Mesendoderm (in vitro differentiated cells): ENCODE measurements at regions not wholly inside any gene's neighbourhood (a gene's known extent, or its start where the extent isn't known, plus 50 kb on each side); places are given as distances from the start of the nearest gene placed in this dataset.
A peak's percentile ranks its signal among the peaks of the same experiment; 100 is the strongest.

Experiments used
- DNase-seq: peaks from one replicate; pipeline ENCODE4 v3.0.0; 2013
- H2AK5ac ChIP-seq: 2 replicates; pipeline ENCODE4 v1.6.1; 2013; ENCODE audit warnings: low read length, inconsistent platforms
- H2BK120ac ChIP-seq: 2 replicates; pipeline ENCODE4 v1.6.1; 2013; ENCODE audit warnings: low read depth, mild to moderate bottlenecking, low read length, moderate library complexity, mixed read lengths
- H2BK15ac ChIP-seq: replicated peaks from 2 replicates; pipeline ENCODE4 v1.6.1; 2013; ENCODE audit warnings: low read depth, mild to moderate bottlenecking, moderate library complexity
- H2BK5ac ChIP-seq: 2 replicates; pipeline ENCODE4 v1.6.1; 2013; ENCODE audit warnings: low read length, inconsistent platforms
- H3K18ac ChIP-seq: 2 replicates; pipeline ENCODE4 v1.6.1; 2013; ENCODE audit warnings: mild to moderate bottlenecking, low read length, mixed read lengths
- H3K23ac ChIP-seq: one replicate; pipeline ENCODE4 v1.6.1; 2013; ENCODE audit warnings: low read length
- H3K27ac ChIP-seq: 2 replicates; pipeline ENCODE4 v1.5.1; 2013; ENCODE audit warnings: low read depth, mild to moderate bottlenecking, inconsistent platforms, low read length, moderate library complexity
- H3K27me3 ChIP-seq: 2 replicates; pipeline ENCODE4 v1.6.1; 2013; ENCODE audit warnings: low read length, control low read depth, mild to moderate bottlenecking, inconsistent platforms; ENCODE audit not compliant: insufficient read depth, poor library complexity
- H3K36me3 ChIP-seq: 2 replicates; pipeline ENCODE4 v1.6.1; 2013; ENCODE audit warnings: low read length, inconsistent platforms; ENCODE audit not compliant: control insufficient read depth, insufficient read depth
- H3K4ac ChIP-seq: one replicate; pipeline ENCODE4 v1.6.1; 2013; ENCODE audit warnings: low read depth, mild to moderate bottlenecking, low read length, moderate library complexity
- H3K4me1 ChIP-seq: 2 replicates; pipeline ENCODE4 v1.6.1; 2013; ENCODE audit warnings: low read depth, low read length, inconsistent platforms; ENCODE audit not compliant: control insufficient read depth
- H3K4me2 ChIP-seq: 2 replicates; pipeline ENCODE4 v1.6.1; 2013; ENCODE audit warnings: low read length
- H3K4me3 ChIP-seq: 2 replicates; pipeline ENCODE4 v1.5.1; 2013; ENCODE audit warnings: mild to moderate bottlenecking, low read length
- H3K56ac ChIP-seq: one replicate; pipeline ENCODE4 v1.6.1; 2013; ENCODE audit warnings: low read length
- H3K79me1 ChIP-seq: 2 replicates; pipeline ENCODE4 v1.6.1; 2013; ENCODE audit warnings: low read length, inconsistent platforms
- H3K79me2 ChIP-seq: 2 replicates; pipeline ENCODE4 v1.6.1; 2013; ENCODE audit warnings: mild to moderate bottlenecking, low read length; ENCODE audit not compliant: control insufficient read depth, insufficient read depth
- H3K9ac ChIP-seq: 2 replicates; pipeline ENCODE4 v1.6.1; 2013; ENCODE audit warnings: low read length, inconsistent platforms
- H4K5ac ChIP-seq: one replicate; pipeline ENCODE4 v1.6.1; 2013; ENCODE audit warnings: low read length
- H4K8ac ChIP-seq: one replicate; pipeline ENCODE4 v1.6.1; 2013; ENCODE audit warnings: low read depth, mild to moderate bottlenecking, control low read depth, low read length, moderate library complexity
- WGBS: extraction: QIAGEN DNeasy Blood & Tissue Kit; methylation state at CpG from one replicate; pipeline ENCODE4 v1.1.7; 2013; ENCODE audit warnings: low lambda C conversion rate, missing lambda C conversion rate; ENCODE audit not compliant: insufficient coverage; ENCODE audit errors: extremely low coverage; 5-methylcytosine and 5-hydroxymethylcytosine counted together

GRCh38 chr6:149200282-149200945, 117.1 kb upstream of the TAB2 start:
- no peaks in the 10 kb centered on the region for H3K27me3 ChIP-seq
- H3K27ac ChIP-seq = no peak overlapping the region
- WGBS = no CpG with 5 or more reads among the region's 1 CpG
- no peak overlapping the region for H3K4me3 ChIP-seq
- H3K4ac ChIP-seq = no peak overlapping the region
- no peaks in the 10 kb centered on the region for H3K36me3 ChIP-seq
- no peak overlapping the region for H4K8ac ChIP-seq
- H3K23ac ChIP-seq = no peak overlapping the region
- no peak overlapping the region for H3K4me2 ChIP-seq
- H3K18ac ChIP-seq = no peak overlapping the region
- H2BK15ac ChIP-seq = no peak overlapping the region
- H2BK120ac ChIP-seq = no peak overlapping the region
- H3K4me1 ChIP-seq = no peaks in the 10 kb centered on the region
- no peak overlapping the region for H3K9ac ChIP-seq
- no peak overlapping the region for H2AK5ac ChIP-seq
- no peak overlapping the region for H2BK5ac ChIP-seq
- no peaks in the 10 kb centered on the region for H3K79me1 ChIP-seq
- no peak overlapping the region for H3K56ac ChIP-seq
- no peak overlapping the region for H4K5ac ChIP-seq
- DNase-seq = no peak
- H3K79me2 ChIP-seq = no peaks in the 10 kb centered on the region

GRCh38 chr6:149201068-149201655, 116.3 kb upstream of the TAB2 start:
- Histone ChIP-seq H3K9ac (no peak overlapping the region), H3K4me3 (no peak overlapping the region), H2AK5ac (no peak overlapping the region), H3K56ac (no peak overlapping the region), H3K23ac (no peak overlapping the region), H4K8ac (no peak overlapping the region), H2BK5ac (no peak overlapping the region), H3K79me2 (no peaks in the 10 kb centered on the region), H3K36me3 (no peaks in the 10 kb centered on the region), H2BK120ac (no peak overlapping the region), H3K4me1 (no peaks in the 10 kb centered on the region), H3K4ac (no peak overlapping the region), H3K79me1 (no peaks in the 10 kb centered on the region), H4K5ac (no peak overlapping the region), H3K4me2 (no peak overlapping the region), H3K18ac (no peak overlapping the region), H3K27me3 (no peaks in the 10 kb centered on the region), H2BK15ac (no peak overlapping the region), H3K27ac (no peak overlapping the region)
- whole genome bisulfite sequencing = no CpG with 5 or more reads among the region's 7 CpGs
- DNase-seq = no peak

- Histone ChIP-seq H3K4me1 (no peaks in the 10 kb centered on the region), H3K27me3 (no peaks in the 10 kb centered on the region), H2BK5ac (no peak overlapping the region), H3K56ac (no peak overlapping the region), H3K79me1 (no peaks in the 10 kb centered on the region), H3K18ac (no peak overlapping the region), H2AK5ac (no peak overlapping the region), H4K5ac (no peak overlapping the region), H3K79me2 (no peaks in the 10 kb centered on the region), H3K4ac (no peak overlapping the region), H3K27ac (no peak overlapping the region), H3K9ac (no peak overlapping the region), H3K4me3 (no peak overlapping the region), H2BK15ac (no peak overlapping the region), H2BK120ac (no peak overlapping the region), H4K8ac (no peak overlapping the region), H3K4me2 (no peak overlapping the region), H3K23ac (no peak overlapping the region), H3K36me3 (no peaks in the 10 kb centered on the region)
- no peak for DNase-seq
- no CpG with 5 or more reads among the region's 4 CpGs for WGBS
These were observed 115.4 kb upstream of the TAB2 start for GRCh38 chr6:149202100-149202499.

- WGBS = no CpG with 5 or more reads among the region's 3 CpGs
- Histone ChIP-seq H3K4ac (no peak overlapping the region), H3K79me2 (no peaks in the 10 kb centered on the region), H3K36me3 (no peaks in the 10 kb centered on the region), H3K79me1 (no peaks in the 10 kb centered on the region), H3K18ac (no peak overlapping the region), H2BK120ac (no peak overlapping the region), H4K8ac (no peak overlapping the region), H3K9ac (no peak overlapping the region), H3K4me1 (no peaks in the 10 kb centered on the region), H3K27ac (peak overlapping the region; percentile 10), H3K23ac (no peak overlapping the region), H2BK5ac (no peak overlapping the region), H3K56ac (no peak overlapping the region), H3K27me3 (no peaks in the 10 kb centered on the region), H2AK5ac (no peak overlapping the region), H4K5ac (no peak overlapping the region), H2BK15ac (no peak overlapping the region), H3K4me3 (no peak overlapping the region), H3K4me2 (no peak overlapping the region)
- peak; percentile 18 for DNase-seq
These were observed 114.6 kb upstream of the TAB2 start for GRCh38 chr6:149202952-149203351.

GRCh38 chr6:149203509-149203908, 114.0 kb upstream of the TAB2 start:
- H3K23ac ChIP-seq = no peak overlapping the region
- H2BK15ac ChIP-seq = no peak overlapping the region
- no peak overlapping the region for H3K18ac ChIP-seq
- H3K9ac ChIP-seq = no peak overlapping the region
- H2BK5ac ChIP-seq = no peak overlapping the region
- no peak overlapping the region for H3K56ac ChIP-seq
- WGBS = no CpG with 5 or more reads among the region's 4 CpGs
- H2BK120ac ChIP-seq = no peak overlapping the region
- no peak overlapping the region for H3K4ac ChIP-seq
- H3K79me1 ChIP-seq = no peaks in the 10 kb centered on the region
- no peaks in the 10 kb centered on the region for H3K27me3 ChIP-seq
- H4K5ac ChIP-seq = no peak overlapping the region
- DNase-seq = no peak
- H3K4me1 ChIP-seq = no peaks in the 10 kb centered on the region
- no peak overlapping the region for H3K4me3 ChIP-seq
- H4K8ac ChIP-seq = no peak overlapping the region
- no peak overlapping the region for H3K4me2 ChIP-seq
- no peaks in the 10 kb centered on the region for H3K36me3 ChIP-seq
- no peak overlapping the region for H3K27ac ChIP-seq
- H2AK5ac ChIP-seq = no peak overlapping the region
- no peaks in the 10 kb centered on the region for H3K79me2 ChIP-seq

GRCh38 chr6:149208134-149208601, 109.3 kb upstream of the TAB2 start:
- H3K4ac ChIP-seq = no peak overlapping the region
- no peak overlapping the region for H2BK15ac ChIP-seq
- WGBS = no CpG with 5 or more reads among the region's 4 CpGs
- no peak overlapping the region for H3K4me3 ChIP-seq
- H3K79me1 ChIP-seq = no peaks in the 10 kb centered on the region
- no peak overlapping the region for H2AK5ac ChIP-seq
- H3K9ac ChIP-seq = no peak overlapping the region
- H3K27ac ChIP-seq = no peak overlapping the region
- no peak overlapping the region for H4K8ac ChIP-seq
- no peaks in the 10 kb centered on the region for H3K36me3 ChIP-seq
- H3K18ac ChIP-seq = no peak overlapping the region
- no peaks in the 10 kb centered on the region for H3K79me2 ChIP-seq
- H3K4me1 ChIP-seq = no peaks in the 10 kb centered on the region
- no peaks in the 10 kb centered on the region for H3K27me3 ChIP-seq
- no peak overlapping the region for H4K5ac ChIP-seq
- H3K56ac ChIP-seq = no peak overlapping the region
- H2BK120ac ChIP-seq = no peak overlapping the region
- no peak overlapping the region for H3K4me2 ChIP-seq
- no peak overlapping the region for H3K23ac ChIP-seq
- DNase-seq = no peak
- no peak overlapping the region for H2BK5ac ChIP-seq
